H1 (cell line): ENCODE measurements at regions not wholly inside any gene's neighbourhood (a gene's known extent, or its start where the extent isn't known, plus 50 kb on each side); places are given as distances from the start of the nearest gene placed in this dataset.

Experiments used
- CTCF ChIA-PET: fragments of 300-600 bp; sonication (Branson Sonifier 250); formaldehyde crosslinking; loops from one replicate; lab custom pipeline; 2021; ENCODE audit not compliant: partially characterized antibody; lab: Charles Lee
- POLR2A ChIA-PET: fragments of 300-600 bp; sonication (Branson Sonifier 250); formaldehyde crosslinking; loops from one replicate; lab custom pipeline; 2021; ENCODE audit warnings: inconsistent platforms; ENCODE audit not compliant: partially characterized antibody; lab: Charles Lee
- DNase-seq, 2 experiments: peaks; one replicate each; pipeline versions ENCODE4 v3.0.0 to v3.0.0-alpha.2; 2010 to 2022; ENCODE audit warnings: low spot score in 2 of 2, low read depth in 1 of 2, mixed read lengths in 1 of 2
- FAIRE-seq: peaks from 2 replicates; lab custom pipeline; 2011; peaks lifted over from hg19 to GRCh38; lab: Jason Lieb, UNC
- H2AFZ ChIP-seq: 2 replicates; pipeline ENCODE4 v1.8.1; 2012; ENCODE audit warnings: low read length, inconsistent platforms
- H2AK5ac ChIP-seq: 2 replicates; pipeline ENCODE4 v1.6.1; 2013; ENCODE audit warnings: low read depth, low read length
- H2BK120ac ChIP-seq: replicated peaks from 2 replicates; pipeline ENCODE3; 2013; ENCODE audit warnings: low read depth, low read length, inconsistent platforms
- H2BK12ac ChIP-seq: 2 replicates; pipeline ENCODE4 v1.6.1; 2013; ENCODE audit warnings: low read depth, low read length
- H2BK15ac ChIP-seq: 2 replicates; pipeline ENCODE4 v1.6.1; 2013; ENCODE audit warnings: low read length
- H2BK20ac ChIP-seq: 2 replicates; pipeline ENCODE4 v1.6.1; 2013; ENCODE audit warnings: low read length
- H2BK5ac ChIP-seq: 2 replicates; pipeline ENCODE4 v1.6.1; 2013; ENCODE audit warnings: low read depth, low read length
- H3K14ac ChIP-seq: 2 replicates; pipeline ENCODE4 v1.6.1; 2013; ENCODE audit warnings: inconsistent platforms; ENCODE audit not compliant: insufficient read length
- H3K18ac ChIP-seq: 2 replicates; pipeline ENCODE4 v1.6.1; 2013; ENCODE audit warnings: low read length; ENCODE audit errors: extremely low read depth
- H3K23ac ChIP-seq: 2 replicates; pipeline ENCODE4 v1.6.1; 2013; ENCODE audit warnings: inconsistent platforms; ENCODE audit not compliant: insufficient read length
- H3K23me2 ChIP-seq: 2 replicates; pipeline ENCODE4 v1.6.1; 2013; ENCODE audit warnings: low read depth, low read length
- H3K27ac ChIP-seq: 2 replicates; pipeline ENCODE4 v1.6.1; 2011; ENCODE audit warnings: low read depth, low read length, inconsistent platforms
- H3K27me3 ChIP-seq, 4 experiments: replicated peaks in 1 of 4; 1 replicate in 1 of 4; 2 replicates in 3 of 4; pipeline versions ENCODE4 v1.6.1 to v1.8.1; 2011 to 2013; ENCODE audit warnings: low read length in 3 of 4, mild to moderate bottlenecking in 3 of 4, inconsistent platforms in 2 of 4, mixed read lengths in 2 of 4, moderate library complexity in 1 of 4; ENCODE audit not compliant: control insufficient read depth in 3 of 4, insufficient read depth in 3 of 4; ENCODE audit errors: extremely low read depth in 1 of 4
- H3K36me3 ChIP-seq, 4 experiments: 2 replicates each; pipeline versions ENCODE4 v1.6.1 to v1.8.1; 2011 to 2013; ENCODE audit warnings: mild to moderate bottlenecking in 4 of 4, low read length in 3 of 4, moderate library complexity in 2 of 4, control low read depth in 1 of 4, inconsistent platforms in 1 of 4; ENCODE audit not compliant: insufficient read depth in 4 of 4, control insufficient read depth in 2 of 4
- H3K4ac ChIP-seq: replicated peaks from 2 replicates; pipeline ENCODE3; 2013; ENCODE audit warnings: low read length, low read depth, mixed read lengths, inconsistent platforms; ENCODE audit not compliant: insufficient read length
- H3K4me1 ChIP-seq, 4 experiments: replicated peaks in 1 of 4; 1 replicate in 1 of 4; 2 replicates in 3 of 4; pipeline versions ENCODE4 v1.6.1 to v1.8.1; 2011 to 2013; ENCODE audit warnings: low read length in 3 of 4, inconsistent platforms in 2 of 4, mixed read lengths in 1 of 4; ENCODE audit not compliant: insufficient read depth in 4 of 4, control insufficient read depth in 3 of 4
- H3K4me2 ChIP-seq, 2 experiments: 2 replicates each; pipeline versions ENCODE4 v1.6.1 to v1.8.1; 2011 to 2013; ENCODE audit warnings: low read depth in 2 of 2, low read length in 2 of 2, control low read depth in 1 of 2, inconsistent platforms in 1 of 2, mild to moderate bottlenecking in 1 of 2; ENCODE audit not compliant: insufficient read depth in 1 of 2
- H3K4me3 ChIP-seq, 4 experiments: fragments of 200-600, 300-600 bp in 1 of 4; sonication (generic), shearing (Covaris generic), sonication (Bioruptor Twin) in 1 of 4; 2 replicates each; pipeline versions ENCODE4 v1.5.1 to v1.8.1; 2011 to 2016; ENCODE audit warnings: low read length in 4 of 4, low read depth in 3 of 4, control low read depth in 2 of 4, inconsistent platforms in 2 of 4, mild to moderate bottlenecking in 2 of 4, mixed read lengths in 1 of 4, moderate library complexity in 1 of 4; ENCODE audit not compliant: insufficient read depth in 2 of 4; ENCODE audit errors: extremely low read depth in 1 of 4
- H3K56ac ChIP-seq: replicated peaks from 2 replicates; pipeline ENCODE3; 2013; ENCODE audit warnings: low read depth, mild to moderate bottlenecking, mixed read lengths, low read length, inconsistent platforms; ENCODE audit not compliant: insufficient read length
- H3K79me1 ChIP-seq: 2 replicates; pipeline ENCODE4 v1.6.1; 2013; ENCODE audit warnings: low read depth, low read length, control low read depth
- H3K79me2 ChIP-seq, 2 experiments: 2 replicates each; pipeline versions ENCODE4 v1.6.1 to v1.8.1; 2012 to 2013; ENCODE audit warnings: low read length in 2 of 2, mild to moderate bottlenecking in 2 of 2, inconsistent platforms in 1 of 2; ENCODE audit not compliant: insufficient read depth in 2 of 2, control insufficient read depth in 1 of 2
- H3K9ac ChIP-seq, 4 experiments: replicated peaks in 1 of 4; 1 replicate in 1 of 4; 2 replicates in 3 of 4; pipeline versions ENCODE4 v1.6.1 to v1.8.1; 2011 to 2013; ENCODE audit warnings: low read depth in 3 of 4, low read length in 3 of 4, control low read depth in 2 of 4, mild to moderate bottlenecking in 2 of 4, moderate library complexity in 2 of 4, inconsistent platforms in 1 of 4; ENCODE audit errors: extremely low read depth in 1 of 4
- H3K9me3 ChIP-seq, 2 experiments: 2 replicates each; pipeline versions ENCODE4 v1.6.1 to v1.8.1; 2012 to 2013; ENCODE audit warnings: mild to moderate bottlenecking in 2 of 2, moderate library complexity in 2 of 2, control low read depth in 1 of 2, inconsistent platforms in 1 of 2, low read depth in 1 of 2, low read length in 1 of 2, mixed read lengths in 1 of 2; ENCODE audit not compliant: insufficient read depth in 2 of 2
- H4K20me1 ChIP-seq, 2 experiments: replicated peaks in 1 of 2; 2 replicates each; pipeline versions ENCODE3 to v1.8.1; 2011 to 2013; ENCODE audit warnings: inconsistent platforms in 2 of 2, low read length in 2 of 2, mild to moderate bottlenecking in 1 of 2; ENCODE audit not compliant: insufficient read depth in 2 of 2, control insufficient read depth in 1 of 2
- H4K5ac ChIP-seq: 2 replicates; pipeline ENCODE4 v1.6.1; 2013; ENCODE audit warnings: low read length, low read depth, mixed read lengths, inconsistent platforms; ENCODE audit not compliant: insufficient read length
- H4K8ac ChIP-seq: 2 replicates; pipeline ENCODE4 v1.8.0; 2013; ENCODE audit warnings: mild to moderate bottlenecking, moderate library complexity, low read length, inconsistent platforms; ENCODE audit not compliant: insufficient read depth; ENCODE audit errors: extremely low read depth
- H4K91ac ChIP-seq: replicated peaks from 2 replicates; pipeline ENCODE3; 2013; ENCODE audit warnings: low read length, mixed read lengths, inconsistent platforms; ENCODE audit not compliant: insufficient read length
- CBX8 ChIP-seq: fragments of 300-800, 300-1000 bp; sonication (generic); IDR thresholded peaks from 2 replicates; pipeline ENCODE4 v1.7.1; 2016; ENCODE audit warnings: low read depth, low read length, borderline replicate concordance
- CEBPB ChIP-seq: IDR thresholded peaks from 2 replicates; pipeline ENCODE4 v1.6.1; 2012; ENCODE audit warnings: low read depth, low read length
- EP300 ChIP-seq, 2 experiments: IDR thresholded peaks; 1 replicate in 1 of 2; 2 replicates in 1 of 2; pipeline ENCODE4 v1.6.1; 2011 to 2012; ENCODE audit warnings: low read depth in 2 of 2, low read length in 2 of 2, mild to moderate bottlenecking in 2 of 2, borderline replicate concordance in 1 of 2, inconsistent platforms in 1 of 2, moderate library complexity in 1 of 2
- EZH2 ChIP-seq: fragments of 200-600 bp; sonication (generic); IDR thresholded peaks from 2 replicates; pipeline ENCODE4 v1.7.1; 2012; ENCODE audit warnings: low read depth, mild to moderate bottlenecking, moderate library complexity, low read length, inconsistent platforms; ENCODE audit not compliant: severe bottlenecking
- FOSL1 ChIP-seq: IDR thresholded peaks from 2 replicates; pipeline ENCODE4 v1.6.1; 2011; ENCODE audit warnings: mild to moderate bottlenecking, low read depth, low read length, moderate library complexity; ENCODE audit not compliant: insufficient read depth
- MAFK ChIP-seq: IDR thresholded peaks from 2 replicates; pipeline ENCODE4 v1.6.1; 2012; ENCODE audit warnings: low read depth, mild to moderate bottlenecking, improper control_type of control experiment, low read length
- RFX5 ChIP-seq: IDR thresholded peaks from 2 replicates; pipeline ENCODE4 v1.6.1; 2011; ENCODE audit warnings: low read depth, low read length, improper control_type of control experiment, borderline replicate concordance
- TAF1 ChIP-seq: IDR thresholded peaks from 2 replicates; pipeline ENCODE4 v1.6.1; 2011; ENCODE audit warnings: mild to moderate bottlenecking, low read depth, low read length
- TAF7 ChIP-seq: optimal IDR thresholded peaks from 2 replicates; pipeline ENCODE3; 2011; ENCODE audit warnings: low read depth, mild to moderate bottlenecking, inconsistent platforms, low read length, moderate library complexity, borderline replicate concordance
- TBP ChIP-seq: IDR thresholded peaks from 2 replicates; pipeline ENCODE4 v1.6.1; 2011; ENCODE audit warnings: low read depth, low read length, improper control_type of control experiment
- TEAD4 ChIP-seq: IDR thresholded peaks from 2 replicates; pipeline ENCODE4 v1.6.1; 2012; ENCODE audit warnings: low read depth, low read length, inconsistent platforms, mixed read lengths
- ZNF274 ChIP-seq: IDR thresholded peaks from 2 replicates; pipeline ENCODE4 v1.7.0; 2012; ENCODE audit warnings: low read length, borderline replicate concordance; ENCODE audit errors: extremely low read depth
- WGBS, 2 experiments: shearing (Covaris generic) in 1 of 2; methylation state at CpG; one replicate each; pipeline versions ENCODE4 v1.1.6 to v1.1.7; 2013 to 2015; ENCODE audit warnings: low lambda C conversion rate in 2 of 2, mixed read lengths in 2 of 2, inconsistent platforms in 1 of 2, low coverage in 1 of 2, missing lambda C conversion rate in 1 of 2; ENCODE audit not compliant: insufficient replicate concordance in 2 of 2, insufficient coverage in 1 of 2, insufficient read length in 1 of 2; ENCODE audit errors: extremely low coverage in 1 of 2, missing lambda C conversion rate in 1 of 2; 5-methylcytosine and 5-hydroxymethylcytosine counted together
- TF ChIP-seq, protein P1 (sequence below): IDR thresholded peaks from 2 replicates; pipeline ENCODE4 v1.6.1; 2011; ENCODE audit warnings: low read length, improper control_type of control experiment
- TF ChIP-seq, protein P2 (sequence below): IDR thresholded peaks from 2 replicates; pipeline ENCODE4 v1.6.1; 2012; ENCODE audit warnings: inconsistent platforms

DNA sequence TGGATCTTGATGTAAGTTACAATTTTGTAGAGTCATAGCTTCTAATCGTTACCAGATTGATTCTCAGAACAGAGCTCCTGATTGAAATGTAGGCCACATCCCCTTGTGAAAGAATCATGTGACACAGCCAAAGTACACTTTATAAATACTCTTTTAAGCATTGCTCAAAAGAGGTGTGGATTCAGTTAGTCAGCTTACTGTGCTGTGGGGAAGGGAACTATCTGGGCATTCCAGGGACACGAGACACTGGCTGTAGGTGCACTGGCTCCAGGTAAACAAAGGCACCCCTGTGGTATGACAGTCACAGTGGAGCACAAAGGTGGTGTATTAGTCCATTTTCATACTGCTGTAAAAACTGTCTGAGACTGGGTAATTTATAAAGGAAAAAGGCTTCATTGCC is 222.8 kb downstream of the LIG4 start:
- Histone ChIP-seq H3K9me3 (no peaks in the 10 kb centered on the region), H3K36me3 (no peaks in the 10 kb centered on the region), H3K27me3 (no peaks in the 10 kb centered on the region), H3K9ac (no peak overlapping the region), H3K4me3 (no peak overlapping the region), H3K14ac (no peak overlapping the region), H3K27ac (no peak overlapping the region), H3K79me1 (no peaks in the 10 kb centered on the region), H3K23me2 (no peaks in the 10 kb centered on the region; the same call in 1 of the 2 replicates), H4K20me1 (no peaks in the 10 kb centered on the region), H2BK120ac (no peak overlapping the region), H3K4me2 (no peak overlapping the region), H3K4ac (no peak overlapping the region), H2BK5ac (no peak overlapping the region), H2AK5ac (no peak overlapping the region), H4K8ac (no peak overlapping the region), H4K5ac (no peak overlapping the region), H2BK20ac (no peak overlapping the region), H4K91ac (no peak overlapping the region), H3K18ac (no peak overlapping the region), H2AFZ (peak overlapping the region; percentile 82), H3K4me1 (no peaks in the 10 kb centered on the region), H2BK12ac (no peak overlapping the region), H3K23ac (no peak overlapping the region), H3K56ac (no peak overlapping the region), H2BK15ac (no peak overlapping the region), H3K79me2 (no peaks in the 10 kb centered on the region)
- FAIRE-seq (no peak), DNase-seq (no peak)
- POLR2A ChIA-PET, result no interaction called here
- 80% methylated on average over 2 of the region's 2 CpGs; no CpG with 5 or more reads in 1 of the 2 experiments for WGBS, 2 experiments
- CTCF ChIA-PET, result interaction anchor here (1.0 kb wide), 1 partner anchor 9 kb away, joined by 3 read pairs; no protein-coding TSS in a partner anchor
- TF ChIP-seq EZH2, result no peak
- TF ChIP-seq, protein P1, sequence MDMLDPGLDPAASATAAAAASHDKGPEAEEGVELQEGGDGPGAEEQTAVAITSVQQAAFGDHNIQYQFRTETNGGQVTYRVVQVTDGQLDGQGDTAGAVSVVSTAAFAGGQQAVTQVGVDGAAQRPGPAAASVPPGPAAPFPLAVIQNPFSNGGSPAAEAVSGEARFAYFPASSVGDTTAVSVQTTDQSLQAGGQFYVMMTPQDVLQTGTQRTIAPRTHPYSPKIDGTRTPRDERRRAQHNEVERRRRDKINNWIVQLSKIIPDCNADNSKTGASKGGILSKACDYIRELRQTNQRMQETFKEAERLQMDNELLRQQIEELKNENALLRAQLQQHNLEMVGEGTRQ, result no peak
- no peak for TF ChIP-seq CEBPB
- TF ChIP-seq RFX5, result no peak
- TF ChIP-seq TAF7, result no peak
- TF ChIP-seq CBX8, result no peak
- no peak for TF ChIP-seq TEAD4
- no peak for TF ChIP-seq MAFK
- TF ChIP-seq, protein P2, sequence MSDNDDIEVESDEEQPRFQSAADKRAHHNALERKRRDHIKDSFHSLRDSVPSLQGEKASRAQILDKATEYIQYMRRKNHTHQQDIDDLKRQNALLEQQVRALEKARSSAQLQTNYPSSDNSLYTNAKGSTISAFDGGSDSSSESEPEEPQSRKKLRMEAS, result no peak
- TF ChIP-seq FOSL1, result no peak
- TF ChIP-seq ZNF274, result no peak
- TF ChIP-seq TBP, result no peak
- no peak for TF ChIP-seq EP300 (IDR thresholded peaks at IDR 0.05; ENCODE audit: borderline replicate concordance in 1 of 2, low read depth in 2 of 2, low read length in 2 of 2)
- TF ChIP-seq TAF1, result no peak
